HCT116 (cell line): ENCODE measurements at regions not wholly inside any gene's neighbourhood (a gene's known extent, or its start where the extent isn't known, plus 50 kb on each side); places are given as distances from the start of the nearest gene placed in this dataset.

Source experiments
- ATAC-seq: fragments of 200-7000 bp; cut with Tn5 transposase; 2 replicates; pipeline ENCODE4 v1.9.1; 2020; ENCODE audit warnings: mild to moderate bottlenecking, moderate library complexity
- BruUV-seq: library from RNA; stranded (reverse); fragments of 400-500 nt; replicated peaks from 2 replicates; lab custom pipeline; 2021; lab: Mats Ljungman, UMichigan
- CTCF ChIA-PET: fragments of 300-600 bp; sonication (Branson Sonifier 250); formaldehyde crosslinking; loops from one replicate; lab custom pipeline; 2021; ENCODE audit warnings: antibody characterized with exemption; lab: Charles Lee
- POLR2A ChIA-PET: fragments of 300-600, 350-600 bp; sonication (Branson Sonifier 250); formaldehyde crosslinking; loops from one replicate; lab custom pipeline; 2021; ENCODE audit warnings: antibody characterized with exemption; lab: Charles Lee
- RAD21 ChIA-PET, 2 experiments: fragments of 300-600 bp; sonication (Branson Sonifier 250); formaldehyde crosslinking; loops; one replicate each; lab custom pipeline; 2023; ENCODE audit warnings: low total read pairs in 2 of 2; ENCODE audit not compliant: uncharacterized antibody in 2 of 2, unreplicated experiment in 2 of 2, low non-redundant PET in 1 of 2; lab: Charles Lee
- DNase-seq: peaks from one replicate; pipeline ENCODE4 v3.0.0-alpha.2; 2010; ENCODE audit warnings: low read depth, low spot score
- H2AFZ ChIP-seq: fragments of 200-600 bp; shearing (Covaris generic), sonication (generic); 2 replicates; pipeline ENCODE4 v1.6.1; 2017; ENCODE audit warnings: low read depth, mixed run types, mixed read lengths, antibody characterized with exemption, low read length; ENCODE audit not compliant: poor library complexity, severe bottlenecking
- H3K27ac ChIP-seq: 2 replicates; pipeline ENCODE4 v1.5.1; 2012; ENCODE audit warnings: low read depth, low read length
- H3K27me3 ChIP-seq: fragments of 200-600 bp; sonication (generic); 2 replicates; pipeline ENCODE4 v1.6.1; 2016; ENCODE audit warnings: mixed run types, low read length, mixed read lengths; ENCODE audit not compliant: insufficient read depth
- H3K36me3 ChIP-seq, 2 experiments: fragments of 200-500 bp in 1 of 2; fragments of 200-600 bp in 1 of 2; sonication (Bioruptor generic) in 1 of 2; sonication (generic) in 1 of 2; 2 replicates each; pipeline versions ENCODE4 v1.5.1 to v1.6.1; 2014 to 2016; ENCODE audit warnings: low read length in 2 of 2, inconsistent platforms in 1 of 2, mixed read lengths in 1 of 2, mixed run types in 1 of 2; ENCODE audit not compliant: insufficient read depth in 2 of 2, control insufficient read depth in 1 of 2
- H3K4me1 ChIP-seq, 2 experiments: fragments of 200-600 bp in 1 of 2; sonication (generic) in 1 of 2; 2 replicates each; pipeline versions ENCODE4 v1.5.1 to v1.6.1; 2012 to 2017; ENCODE audit warnings: low read length in 2 of 2, inconsistent platforms in 1 of 2, mild to moderate bottlenecking in 1 of 2, mixed read lengths in 1 of 2, mixed run types in 1 of 2, moderate library complexity in 1 of 2; ENCODE audit not compliant: insufficient read depth in 2 of 2, control insufficient read depth in 1 of 2
- H3K4me2 ChIP-seq: fragments of 200-600 bp; sonication (generic); 2 replicates; pipeline ENCODE4 v1.6.1; 2017; ENCODE audit warnings: mixed run types, low read length, mixed read lengths
- H3K4me3 ChIP-seq, 2 experiments: fragments of 200-600 bp in 1 of 2; sonication (generic) in 1 of 2; replicated peaks in 1 of 2; 2 replicates each; pipeline ENCODE4 v1.5.1; 2011 to 2016; ENCODE audit warnings: low read length in 2 of 2, control low read depth in 1 of 2, low read depth in 1 of 2, mild to moderate bottlenecking in 1 of 2, mixed read lengths in 1 of 2, mixed run types in 1 of 2
- H3K79me2 ChIP-seq: fragments of 200-600 bp; sonication (generic); 2 replicates; pipeline ENCODE4 v1.6.1; 2017; ENCODE audit warnings: mild to moderate bottlenecking, mixed run types, low read length, moderate library complexity, mixed read lengths; ENCODE audit not compliant: insufficient read depth
- H3K9ac ChIP-seq: fragments of 200-600 bp; sonication (generic); 2 replicates; pipeline ENCODE4 v1.6.1; 2016; ENCODE audit warnings: low read length, mixed read lengths
- H3K9me2 ChIP-seq: fragments of 200-600 bp; sonication (generic), shearing (Covaris generic); 2 replicates; pipeline ENCODE4 v1.6.1; 2017; ENCODE audit warnings: mixed run types, mild to moderate bottlenecking, moderate library complexity; ENCODE audit not compliant: insufficient read depth
- H3K9me3 ChIP-seq, 2 experiments: fragments of 200-500 bp in 1 of 2; fragments of 200-600 bp in 1 of 2; sonication (Bioruptor generic) in 1 of 2; sonication (generic) in 1 of 2; 2 replicates each; pipeline ENCODE4 v1.6.1; 2014 to 2017; ENCODE audit warnings: low read length in 2 of 2, mixed read lengths in 2 of 2, inconsistent platforms in 1 of 2, low read depth in 1 of 2, mild to moderate bottlenecking in 1 of 2, mixed run types in 1 of 2, moderate library complexity in 1 of 2; ENCODE audit not compliant: control insufficient read depth in 1 of 2, insufficient read depth in 1 of 2
- H4K20me1 ChIP-seq: fragments of 200-600 bp; sonication (generic), shearing (Covaris generic); 2 replicates; pipeline ENCODE4 v1.6.1; 2017; ENCODE audit warnings: mixed run types, mild to moderate bottlenecking, moderate library complexity; ENCODE audit not compliant: insufficient read depth
- ATF3 ChIP-seq: IDR thresholded peaks from 2 replicates; pipeline ENCODE4 v1.6.1; 2012
- CEBPB ChIP-seq: IDR thresholded peaks from 2 replicates; pipeline ENCODE4 v1.6.1; 2012; ENCODE audit warnings: low read depth
- CTCF ChIP-seq, 3 experiments: fragments of 200-600 bp in 1 of 3; sonication (generic) in 1 of 3; IDR thresholded peaks in 2 of 3; conservative IDR thresholded peaks in 1 of 3; 2 replicates each; pipeline ENCODE4 v1.5.1; 2012 to 2017; ENCODE audit warnings: low read depth in 2 of 3, low read length in 2 of 3, antibody characterized with exemption in 1 of 3, borderline replicate concordance in 1 of 3, control low read depth in 1 of 3, mild to moderate bottlenecking in 1 of 3, mixed read lengths in 1 of 3, mixed run types in 1 of 3, moderate library complexity in 1 of 3; ENCODE audit not compliant: insufficient read depth in 1 of 3
- EGR1 ChIP-seq: IDR thresholded peaks from 2 replicates; pipeline ENCODE4 v1.6.1; 2012; ENCODE audit warnings: low read depth
- ELF1 ChIP-seq: IDR thresholded peaks from 2 replicates; pipeline ENCODE4 v1.6.1; 2012; ENCODE audit warnings: low read depth, borderline replicate concordance
- EZH2phosphoT487 ChIP-seq: fragments of 200-600 bp; IDR thresholded peaks from 2 replicates; pipeline ENCODE4 v1.6.1; 2018; ENCODE audit warnings: antibody characterized with exemption, borderline replicate concordance
- FOSL1 ChIP-seq: IDR thresholded peaks from 2 replicates; pipeline ENCODE4 v1.6.1; 2012; ENCODE audit warnings: low read depth
- JUND ChIP-seq: IDR thresholded peaks from 2 replicates; pipeline ENCODE4 v1.6.1; 2012
- MAX ChIP-seq: IDR thresholded peaks from 2 replicates; pipeline ENCODE4 v1.6.1; 2012
- POLR2A ChIP-seq: IDR thresholded peaks from 2 replicates; pipeline ENCODE4 v1.7.0; 2011; ENCODE audit warnings: borderline replicate concordance; ENCODE audit not compliant: insufficient read depth, insufficient read length; ENCODE audit errors: extremely low read depth
- POLR2AphosphoS5 ChIP-seq: IDR thresholded peaks from 2 replicates; pipeline ENCODE4 v1.6.1; 2011; ENCODE audit warnings: mild to moderate bottlenecking, low read depth, low read length, moderate library complexity
- RAD21 ChIP-seq: IDR thresholded peaks from 2 replicates; pipeline ENCODE4 v1.6.1; 2012; ENCODE audit warnings: low read depth, mild to moderate bottlenecking
- REST ChIP-seq: IDR thresholded peaks from 2 replicates; pipeline ENCODE4 v1.6.1; 2012; ENCODE audit warnings: low read depth
- SIN3A ChIP-seq: IDR thresholded peaks from 2 replicates; pipeline ENCODE4 v1.6.1; 2012; ENCODE audit warnings: low read depth
- SP1 ChIP-seq: IDR thresholded peaks from 2 replicates; pipeline ENCODE4 v1.6.1; 2012; ENCODE audit warnings: low read depth
- TCF7L2 ChIP-seq: IDR thresholded peaks from 2 replicates; pipeline ENCODE4 v1.7.0; 2011; ENCODE audit warnings: borderline replicate concordance, inconsistent platforms; ENCODE audit not compliant: insufficient read depth, insufficient read length; ENCODE audit errors: extremely low read depth
- YY1 ChIP-seq: IDR thresholded peaks from 2 replicates; pipeline ENCODE4 v1.6.1; 2011; ENCODE audit warnings: low read length, low read depth, moderate library complexity, mild to moderate bottlenecking; ENCODE audit not compliant: insufficient replicate concordance; ENCODE audit errors: extremely low read depth
- ZFX ChIP-seq: fragments of 450-650 bp; IDR thresholded peaks from 2 replicates; pipeline ENCODE4 v1.6.1; 2017
- ZNF274 ChIP-seq: fragments of 200-500 bp; sonication (Bioruptor generic); IDR thresholded peaks from 2 replicates; pipeline ENCODE4 v1.6.1; 2014; ENCODE audit warnings: mild to moderate bottlenecking, low read depth, low read length, inconsistent platforms
- intact Hi-C: fragments of 100-400 bp; cut with micrococcal nuclease; formaldehyde crosslinking; loops from 2 replicates; pipeline ENCODE4 v1.10.0; 2022

- H3K9me3 ChIP-seq = no peaks in the 10 kb centered on the region
- no peaks in the 10 kb centered on the region for H3K36me3 ChIP-seq
- peaks cover 13% of the 10 kb centered on the region for H3K27me3 ChIP-seq
- DNase-seq (no peak), ATAC-seq (no peak)
- no peak overlapping the region for H3K27ac ChIP-seq
- RAD21 ChIA-PET = no interaction called here
- no peaks in the 10 kb centered on the region for H3K4me1 ChIP-seq
- CTCF ChIA-PET = no interaction called here
- no peaks in the 10 kb centered on the region for H3K79me2 ChIP-seq
- TF ChIP-seq SIN3A = no peak
- TF ChIP-seq TCF7L2 = no peak
- no peak for TF ChIP-seq RAD21
- no peak for TF ChIP-seq ELF1
- no peak for TF ChIP-seq REST
- no peak for TF ChIP-seq POLR2AphosphoS5
- TF ChIP-seq SP1 = no peak
- TF ChIP-seq MAX = no peak
- TF ChIP-seq ZNF274 = no peak
- TF ChIP-seq JUND = no peak
- TF ChIP-seq EGR1 = no peak
- TF ChIP-seq ATF3 = no peak
- TF ChIP-seq FOSL1 = no peak
- TF ChIP-seq EZH2phosphoT487 = no peak
- TF ChIP-seq CTCF (IDR thresholded peaks at IDR 0.05 in 2 of 3, conservative IDR thresholded peaks at IDR 0.05 in 1 of 3; ENCODE audit: borderline replicate concordance in 1 of 3, insufficient read depth in 1 of 3, low read depth in 2 of 3, low read length in 2 of 3) = no peak
- no peak for TF ChIP-seq YY1
- TF ChIP-seq POLR2A = no peak
- no peak for TF ChIP-seq CEBPB
- no peak for TF ChIP-seq ZFX
- no peaks in the 10 kb centered on the region for H3K9me2 ChIP-seq
- intact Hi-C loops = no loop called here
- H4K20me1 ChIP-seq = no peaks in the 10 kb centered on the region
- BruUV-seq = no TSS peak
- no peak overlapping the region for H2AFZ ChIP-seq
- POLR2A ChIA-PET = no interaction called here
- H3K9ac ChIP-seq = no peak overlapping the region
- H3K4me2 ChIP-seq = no peak overlapping the region
- no peak overlapping the region for H3K4me3 ChIP-seq
These were observed 413.3 kb downstream of the MLLT3 start for GRCh38 chr9:20208961-20209371.
